Body of pancreas (tissue), 4 donors: ENCODE measurements at regions not wholly inside any gene's neighbourhood (a gene's known extent, or its start where the extent isn't known, plus 50 kb on each side); places are given as distances from the start of the nearest gene placed in this dataset.

ENCODE experiments used
- ATAC-seq: fragments of 150-250 bp; one replicate; pipeline ENCODE4 v1.9.1; 2016
- DNase-seq, 4 donors: peaks; one replicate each; pipeline ENCODE4 v3.0.0-alpha.2; 2019
- H3K27ac ChIP-seq, 4 donors: fragments of 200-600 bp; sonication (generic); 1 replicate in 3 of 4; 2 replicates in 1 of 4; pipeline versions ENCODE4 v1.5.1 to v1.6.1; 2016 to 2019; ENCODE audit warnings: mild to moderate bottlenecking in 1 of 4, mixed read lengths in 1 of 4, moderate library complexity in 1 of 4
- H3K27me3 ChIP-seq, 2 donors: fragments of 200-600 bp; sonication (generic); one replicate each; pipeline ENCODE4 v1.6.0; 2016; ENCODE audit warnings: mild to moderate bottlenecking in 1 of 2
- H3K36me3 ChIP-seq, 2 donors: fragments of 200-600 bp; sonication (generic); replicated peaks in 1 of 2; 2 replicates each; pipeline ENCODE4 v1.5.1; 2016; ENCODE audit warnings: low read depth in 2 of 2; ENCODE audit not compliant: insufficient read depth in 1 of 2
- H3K4me1 ChIP-seq: fragments of 200-600 bp; sonication (generic); one replicate; pipeline ENCODE4 v1.6.0; 2016
- H3K4me3 ChIP-seq, 2 donors: fragments of 200-600 bp; sonication (generic); 1 replicate in 1 of 2; 2 replicates in 1 of 2; pipeline ENCODE4 v1.5.1; 2016 to 2019
- H3K9me3 ChIP-seq, 3 donors: fragments of 200-600 bp; sonication (generic); 1 replicate in 2 of 3; 2 replicates in 1 of 3; pipeline ENCODE4 v1.5.1; 2016
- CTCF ChIP-seq, 7 experiments: fragments of 450-650 bp in 4 of 7; fragments of 200-600 bp in 3 of 7; sonication (generic) in 3 of 7; IDR thresholded peaks; one replicate each; pipeline ENCODE4 v1.5.1; 2016 to 2019; ENCODE audit warnings: antibody characterized with exemption in 7 of 7
- POLR2A ChIP-seq, 3 donors: fragments of 450-650 bp; IDR thresholded peaks; one replicate each; pipeline ENCODE4 v1.6.1; 2016; ENCODE audit warnings: antibody characterized with exemption in 3 of 3, mild to moderate bottlenecking in 2 of 3
- WGBS, 2 donors: methylation state at CpG; one replicate each; pipeline ENCODE4 v1.1.5; 2017; 5-methylcytosine and 5-hydroxymethylcytosine counted together
- intact Hi-C: fragments of 100-400 bp; cut with DNase I; formaldehyde crosslinking; loops from one replicate; pipeline ENCODE4 v1.15.1; 2023

GRCh38 chr7:13416544-13416943 is 572.9 kb downstream of the ETV1 start:
- intact Hi-C loops, result no loop called here
- TF ChIP-seq POLR2A (IDR thresholded peaks at IDR 0.05), result no peak
- no peak for TF ChIP-seq CTCF (IDR thresholded peaks at IDR 0.05)
- no peaks in the 10 kb centered on the region for H3K9me3 ChIP-seq
- no peak overlapping the region for H3K27ac ChIP-seq
- no peaks in the 10 kb centered on the region for H3K27me3 ChIP-seq
- no peak for DNase-seq
- H3K4me3 ChIP-seq, result no peak overlapping the region
- no peak for ATAC-seq
- peaks cover 8% of the 10 kb centered on the region for H3K4me1 ChIP-seq
- WGBS, 2 donors, result 55 to 65% methylated on average over 1 of the region's 1 CpG
- H3K36me3 ChIP-seq, result no peaks in the 10 kb centered on the region

GRCh38 chr7:13420726-13421125 is 568.7 kb downstream of the ETV1 start:
- no peaks in the 10 kb centered on the region for H3K4me1 ChIP-seq
- H3K9me3 ChIP-seq, result no peaks in the 10 kb centered on the region
- H3K27me3 ChIP-seq, result no peaks in the 10 kb centered on the region
- no peak overlapping the region for H3K4me3 ChIP-seq
- ATAC-seq (no peak), DNase-seq (no peak)
- WGBS, 2 donors, result 82 to 89% methylated on average over 2 of the region's 2 CpGs
- TF ChIP-seq POLR2A (IDR thresholded peaks at IDR 0.05), result no peak
- TF ChIP-seq CTCF (IDR thresholded peaks at IDR 0.05), result no peak
- intact Hi-C loops, result no loop called here
- H3K36me3 ChIP-seq, result no peaks in the 10 kb centered on the region
- H3K27ac ChIP-seq, result no peak overlapping the region

- Histone ChIP-seq H3K4me1 (no peaks in the 10 kb centered on the region), H3K36me3 (no peaks in the 10 kb centered on the region), H3K4me3 (no peak overlapping the region), H3K27me3 (no peaks in the 10 kb centered on the region), H3K27ac (no peak overlapping the region), H3K9me3 (no peaks in the 10 kb centered on the region)
- ATAC-seq (no peak), DNase-seq (no peak)
- no peak for TF ChIP-seq POLR2A (IDR thresholded peaks at IDR 0.05)
- TF ChIP-seq CTCF (IDR thresholded peaks at IDR 0.05), result no peak
- intact Hi-C loops, result no loop called here
- WGBS, 2 donors, result 73 to 77% methylated on average over 4 of the region's 4 CpGs
Observed at GRCh38 chr7:13421776-13422175, 567.7 kb downstream of the ETV1 start.

- WGBS, 2 donors, result 69 to 75% methylated on average over 2 of the region's 2 CpGs
Observed at GRCh38 chr7:13433946-13434345, 555.5 kb downstream of the ETV1 start.

More at GRCh38 chr7:13433946-13434345, 555.5 kb downstream of the ETV1 start:
- no peak for ATAC-seq
- H3K27ac ChIP-seq, result no peak overlapping the region
- DNase-seq, result no peak
- no peaks in the 10 kb centered on the region for H3K36me3 ChIP-seq
- no peaks in the 10 kb centered on the region for H3K4me1 ChIP-seq
- H3K9me3 ChIP-seq, result no peaks in the 10 kb centered on the region
- no peaks in the 10 kb centered on the region for H3K27me3 ChIP-seq
- intact Hi-C loops, result no loop called here
- H3K4me3 ChIP-seq, result no peak overlapping the region
- TF ChIP-seq POLR2A (IDR thresholded peaks at IDR 0.05) (no peak), CTCF (IDR thresholded peaks at IDR 0.05) (no peak)
